Thyroid gland (tissue), 4 donors: ENCODE measurements at regions not wholly inside any gene's neighbourhood (a gene's known extent, or its start where the extent isn't known, plus 50 kb on each side); places are given as distances from the start of the nearest gene placed in this dataset.

Experiments used
- DNase-seq, 2 donors: peaks; one replicate each; pipeline ENCODE4 v3.0.0-alpha.2; 2019
- H3K27ac ChIP-seq, 3 donors: fragments of 200-600 bp; sonication (generic); 1 replicate in 2 of 3; 2 replicates in 1 of 3; pipeline ENCODE4 v1.5.1; 2016 to 2019; ENCODE audit warnings: mild to moderate bottlenecking in 1 of 3, moderate library complexity in 1 of 3
- H3K27me3 ChIP-seq: fragments of 200-600 bp; sonication (generic); one replicate; pipeline ENCODE4 v1.5.1; 2019
- H3K36me3 ChIP-seq, 2 donors: fragments of 200-600 bp; sonication (generic); one replicate each; pipeline ENCODE4 v1.5.1; 2016 to 2019
- H3K4me1 ChIP-seq, 2 donors: fragments of 200-600 bp; sonication (generic); one replicate each; pipeline ENCODE4 v1.5.1; 2017 to 2019
- H3K4me3 ChIP-seq, 3 donors: fragments of 200-600 bp; sonication (generic); replicated peaks in 1 of 3; 1 replicate in 2 of 3; 2 replicates in 1 of 3; pipeline ENCODE4 v1.5.1; 2016; ENCODE audit warnings: mild to moderate bottlenecking in 1 of 3
- H3K9me3 ChIP-seq: fragments of 200-600 bp; sonication (generic); one replicate; pipeline ENCODE4 v1.5.1; 2017
- CTCF ChIP-seq, 6 experiments: fragments of 200-600 bp in 3 of 6; fragments of 450-650 bp in 3 of 6; sonication (generic) in 3 of 6; IDR thresholded peaks; one replicate each; pipeline ENCODE4 v1.5.1; 2016 to 2019; ENCODE audit warnings: antibody characterized with exemption in 6 of 6, mild to moderate bottlenecking in 2 of 6, inconsistent platforms in 1 of 6, moderate library complexity in 1 of 6
- POLR2A ChIP-seq, 2 donors: fragments of 450-650 bp; IDR thresholded peaks; one replicate each; pipeline ENCODE4 v1.6.1; 2017; ENCODE audit warnings: antibody characterized with exemption in 2 of 2, mild to moderate bottlenecking in 2 of 2, moderate library complexity in 1 of 2
- WGBS, 2 donors: methylation state at CpG; one replicate each; pipeline ENCODE4 v1.1.5; 2017; 5-methylcytosine and 5-hydroxymethylcytosine counted together
- intact Hi-C: fragments of 100-400 bp; cut with DNase I; formaldehyde crosslinking; loops from one replicate; pipeline ENCODE4 v1.15.1; 2023

GRCh38 chr18:34385311-34385710 is 160.6 kb upstream of the NOL4 start:
- intact Hi-C loops, result no loop called here
- Histone ChIP-seq H3K27ac (no peak overlapping the region), H3K27me3 (no peaks in the 10 kb centered on the region), H3K36me3 (no peaks in the 10 kb centered on the region), H3K4me3 (no peak overlapping the region), H3K9me3 (no peaks in the 10 kb centered on the region), H3K4me1 (peaks cover 4 to 19% of the 10 kb centered on the region in 2 donors)
- TF ChIP-seq CTCF (IDR thresholded peaks at IDR 0.05) (no peak), POLR2A (IDR thresholded peaks at IDR 0.05) (no peak)
- no peak for DNase-seq

- DNase-seq, result no peak
- Histone ChIP-seq H3K27me3 (no peaks in the 10 kb centered on the region), H3K4me3 (no peak overlapping the region), H3K9me3 (no peaks in the 10 kb centered on the region), H3K4me1 (peaks cover 4 to 19% of the 10 kb centered on the region in 2 donors), H3K36me3 (no peaks in the 10 kb centered on the region), H3K27ac (no peak overlapping the region)
- TF ChIP-seq CTCF (IDR thresholded peaks at IDR 0.05), result no peak
- TF ChIP-seq POLR2A (IDR thresholded peaks at IDR 0.05), result no peak
- intact Hi-C loops, result no loop called here
- 93% methylated on average over 6 of the region's 6 CpGs for WGBS, 2 donors
These were observed 162.1 kb upstream of the NOL4 start for GRCh38 chr18:34386803-34387202.

GRCh38 chr18:34397286-34397896 is 172.7 kb upstream of the NOL4 start:
- DNase-seq, result no peak
- Histone ChIP-seq H3K27ac (no peak overlapping the region), H3K4me3 (no peak overlapping the region), H3K36me3 (no peaks in the 10 kb centered on the region), H3K4me1 (no peaks in the 10 kb centered on the region), H3K27me3 (no peaks in the 10 kb centered on the region), H3K9me3 (no peaks in the 10 kb centered on the region)
- 73 to 79% methylated on average over 2 of the region's 2 CpGs for WGBS, 2 donors
- intact Hi-C loops, result no loop called here
- TF ChIP-seq CTCF (IDR thresholded peaks at IDR 0.05) (no peak), POLR2A (IDR thresholded peaks at IDR 0.05) (no peak)

GRCh38 chr18:34399892-34400291 is 175.2 kb upstream of the NOL4 start:
- Histone ChIP-seq H3K27me3 (no peaks in the 10 kb centered on the region), H3K9me3 (no peaks in the 10 kb centered on the region), H3K27ac (no peak overlapping the region), H3K4me3 (no peak overlapping the region), H3K4me1 (no peaks in the 10 kb centered on the region), H3K36me3 (no peaks in the 10 kb centered on the region)
- no peak for DNase-seq
- intact Hi-C loops, result no loop called here
- TF ChIP-seq CTCF (IDR thresholded peaks at IDR 0.05) (no peak), POLR2A (IDR thresholded peaks at IDR 0.05) (no peak)
- 80% methylated on average over 3 of the region's 3 CpGs for WGBS, 2 donors

- H3K36me3 ChIP-seq, result no peaks in the 10 kb centered on the region
- no peaks in the 10 kb centered on the region for H3K4me1 ChIP-seq
- TF ChIP-seq POLR2A (IDR thresholded peaks at IDR 0.05) (no peak), CTCF (IDR thresholded peaks at IDR 0.05) (no peak)
- H3K27me3 ChIP-seq, result no peaks in the 10 kb centered on the region
- no peak overlapping the region for H3K4me3 ChIP-seq
- DNase-seq, result no peak
- H3K27ac ChIP-seq, result no peak overlapping the region
- H3K9me3 ChIP-seq, result no peaks in the 10 kb centered on the region
- intact Hi-C loops, result no loop called here
- WGBS, 2 donors, result 68 to 73% methylated on average over 1 of the region's 1 CpG
These were observed 176.1 kb upstream of the NOL4 start for GRCh38 chr18:34400834-34401233.
